ENCODE measurements at regions not wholly inside any gene's neighbourhood (a gene's known extent, or its start where the extent isn't known, plus 50 kb on each side); places are given as distances from the start of the nearest gene placed in this dataset.

DNA sequence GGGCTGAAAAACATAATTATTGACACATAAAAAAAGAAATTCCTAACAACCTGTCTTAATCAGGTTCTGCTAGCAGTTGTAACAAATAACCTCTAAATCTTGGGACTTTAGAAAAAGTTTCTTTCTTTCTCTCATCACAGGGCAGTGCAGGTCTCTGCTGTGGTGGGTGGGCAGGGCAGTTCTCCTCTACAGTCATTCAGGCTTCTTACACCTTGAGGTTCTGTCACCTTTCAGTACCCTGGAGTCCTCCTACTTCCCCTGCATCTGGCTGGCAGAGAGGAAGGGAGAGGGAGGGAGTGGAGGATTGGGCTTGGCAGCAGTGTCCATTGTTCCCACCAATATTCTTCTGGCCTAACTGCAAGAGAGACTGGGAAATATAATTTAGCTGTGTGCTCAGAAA lies 112.2 kb upstream of the ANKRD55 start:
- no peak for DNase-seq

- DNase-seq = no peak
Observed at GRCh38 chr5:56344594-56344993, 111.5 kb upstream of the ANKRD55 start.

GRCh38 chr5:56343988-56344387 lies 110.9 kb upstream of the ANKRD55 start:
- no peak for DNase-seq

DNA sequence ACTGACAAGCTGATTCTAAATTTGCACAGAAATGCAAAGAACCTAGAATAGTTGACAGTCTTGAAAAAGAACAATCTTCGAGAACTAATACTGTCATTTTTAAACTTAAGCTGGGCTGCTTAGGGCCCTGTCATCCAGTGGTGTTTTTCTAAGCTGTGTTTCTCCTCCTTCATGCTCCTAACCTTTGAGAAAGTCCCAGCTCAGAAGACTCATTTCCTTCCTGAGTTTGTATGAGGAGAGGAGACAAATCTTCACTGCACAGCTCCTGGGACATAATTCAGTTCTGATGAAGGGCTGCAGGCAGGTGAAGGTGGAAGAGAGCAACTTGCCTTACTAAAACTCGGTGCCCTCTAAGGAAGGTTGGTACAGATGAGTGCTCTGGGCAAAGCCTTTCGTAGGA lies 109.5 kb upstream of the ANKRD55 start:
- DNase-seq = no peak

DNA sequence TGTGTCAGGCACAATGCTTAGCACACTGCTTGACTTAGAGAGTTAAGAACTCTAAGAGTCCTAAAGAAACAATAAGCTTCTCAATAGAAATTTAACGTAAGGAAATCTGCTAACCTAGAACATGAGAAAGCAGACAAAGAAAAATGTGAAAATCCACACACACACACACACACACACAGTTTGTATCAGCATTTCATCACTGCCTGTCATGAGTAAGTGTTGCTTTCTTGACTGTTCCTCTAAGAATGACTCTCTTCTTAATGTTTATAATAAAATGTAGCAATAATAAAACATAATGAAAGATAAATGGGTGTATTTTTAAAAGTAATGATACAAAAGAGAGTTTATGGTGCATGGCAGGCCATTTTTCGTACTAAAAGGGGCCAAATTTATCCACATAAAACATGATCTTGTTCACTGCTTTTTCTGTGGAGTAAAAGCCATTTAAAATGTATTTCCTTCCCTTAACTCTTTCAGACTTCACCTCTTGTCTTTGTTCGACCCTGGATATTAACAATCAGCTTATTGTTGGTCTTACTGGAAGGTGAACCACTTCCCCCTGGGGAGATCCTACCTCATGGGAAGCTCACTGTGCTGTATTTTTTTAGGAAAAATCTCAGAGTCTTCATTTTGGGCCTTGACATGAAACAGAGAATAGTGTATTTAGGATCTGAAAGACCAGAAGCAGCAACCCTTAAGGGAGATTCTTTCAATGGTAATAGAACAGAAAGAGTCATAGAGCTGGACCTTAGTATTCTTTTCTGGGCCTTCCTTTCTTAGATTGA lies 107.3 kb upstream of the ANKRD55 start:
- DNase-seq = no peak

DNA sequence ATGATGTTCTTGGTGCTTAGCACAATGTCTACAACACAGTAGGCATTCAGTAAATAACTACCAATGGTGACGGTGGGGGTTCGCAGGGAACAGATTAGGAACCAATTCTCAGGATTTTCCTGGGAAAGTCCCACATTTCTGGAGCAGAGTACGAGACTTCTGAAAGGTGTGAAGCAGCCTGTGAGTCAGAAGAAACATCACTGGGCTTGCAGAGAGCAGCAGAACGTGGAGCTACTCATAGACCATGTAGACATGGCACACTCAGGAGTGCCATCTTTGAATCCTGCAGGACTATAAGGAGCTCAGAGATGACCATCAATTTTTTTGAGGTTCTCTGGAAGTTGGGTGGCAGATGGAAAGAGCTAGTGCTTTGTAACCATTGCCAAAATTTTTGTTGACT lies 106.6 kb upstream of the ANKRD55 start:
- no peak for DNase-seq

- no peak for DNase-seq
Observed at GRCh38 chr5:56337715-56338319, 104.7 kb upstream of the ANKRD55 start.

DNA sequence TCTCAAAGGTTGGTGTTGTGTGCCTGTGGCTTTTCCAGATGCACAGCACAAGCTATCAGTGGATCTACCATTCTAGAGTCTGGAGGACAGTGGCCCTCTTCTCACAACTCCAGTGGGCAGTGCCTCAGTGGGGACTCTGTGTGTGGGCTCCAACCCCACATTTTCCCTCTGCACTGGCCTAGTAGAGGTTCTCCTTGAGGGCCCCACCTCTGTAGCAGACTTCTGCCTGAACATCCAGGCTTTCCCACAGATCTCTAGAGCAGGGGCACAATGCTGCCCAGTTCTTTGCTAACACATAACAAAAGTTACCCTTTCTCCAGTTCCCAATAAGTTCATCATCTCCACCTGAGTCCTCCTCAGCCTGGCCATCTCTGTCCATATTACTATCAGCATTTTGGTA lies 102.1 kb upstream of the ANKRD55 start:
- no peak for DNase-seq

DNA sequence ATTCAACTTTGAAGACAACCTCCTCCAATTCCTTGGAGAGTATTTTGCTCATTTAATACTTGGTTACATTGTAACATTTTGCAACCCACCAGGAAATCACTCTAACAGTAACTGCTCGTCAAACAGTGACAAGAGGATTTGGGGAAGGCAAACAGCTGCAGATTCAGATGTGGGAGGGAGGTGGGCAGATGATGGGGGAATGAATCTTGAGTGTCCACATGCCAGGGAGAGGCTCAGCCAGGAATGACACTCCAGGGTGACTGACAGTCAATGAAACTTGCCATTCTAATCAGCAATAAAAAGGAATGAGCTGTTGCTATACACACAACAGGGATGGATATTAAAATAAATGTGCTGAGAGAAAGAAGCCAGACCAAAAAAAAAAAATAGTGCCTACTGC lies 97.7 kb upstream of the ANKRD55 start:
- no peak for DNase-seq

GRCh38 chr5:56330167-56330566 lies 97.0 kb upstream of the ANKRD55 start:
- DNase-seq = peak; percentile 20

DNA sequence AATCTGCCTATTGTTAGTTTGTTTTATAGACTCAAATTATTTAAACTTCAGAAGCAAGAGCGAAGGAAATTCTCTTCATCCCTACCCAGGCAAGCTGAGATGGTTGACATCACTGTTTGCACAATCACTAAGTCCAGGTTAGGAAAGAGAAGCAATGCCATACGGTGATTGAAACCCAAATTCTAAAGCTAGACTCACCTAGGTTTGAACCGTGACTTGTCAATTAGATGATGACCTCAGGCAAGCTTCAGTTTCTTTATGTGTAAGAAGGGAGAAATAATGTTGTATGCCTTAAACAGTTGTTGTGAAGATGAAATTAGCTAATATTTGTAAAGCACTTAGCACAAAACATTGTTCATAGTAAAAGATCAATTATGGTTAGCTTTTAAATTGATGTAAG lies 96.5 kb upstream of the ANKRD55 start:
- no peak for DNase-seq

DNA sequence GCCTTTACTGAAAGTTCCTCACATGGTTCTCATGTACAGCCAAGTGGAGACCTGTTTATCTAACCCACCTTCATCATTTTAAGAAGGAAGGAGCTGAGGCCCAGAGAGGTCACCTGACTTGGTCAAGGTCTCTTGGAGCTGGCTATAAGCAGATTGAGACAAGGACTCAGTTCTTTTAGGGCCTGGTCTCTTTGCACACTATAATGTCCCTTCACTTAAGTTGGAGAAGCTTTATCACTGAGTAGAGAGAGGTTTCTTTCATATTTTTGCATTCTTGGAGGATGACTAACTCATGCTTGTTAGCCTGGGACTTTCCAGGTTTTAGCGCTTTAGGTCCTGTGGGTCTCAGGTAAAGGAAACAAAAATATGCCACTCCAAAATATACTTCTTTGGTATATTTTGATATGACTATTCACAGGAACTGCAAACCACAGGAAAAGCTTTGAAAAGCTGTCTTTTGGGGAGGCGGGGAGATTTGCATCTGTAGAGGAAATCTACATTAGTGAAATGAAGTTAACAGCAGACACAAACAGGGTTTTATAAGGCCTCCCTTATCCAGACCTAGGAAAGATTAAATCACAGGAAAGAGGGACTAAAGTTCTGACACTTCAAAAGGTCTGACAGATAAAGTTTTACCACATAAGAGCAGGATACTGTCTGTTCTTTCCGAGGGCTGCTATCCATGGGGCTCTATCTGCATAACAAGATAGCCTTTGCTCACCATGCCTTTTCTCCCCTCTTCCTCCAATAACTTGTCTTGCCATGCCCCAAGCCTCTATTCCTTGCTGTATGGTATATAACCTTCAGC lies 95.8 kb upstream of the ANKRD55 start:
- peak; percentile 52 for DNase-seq

DNA sequence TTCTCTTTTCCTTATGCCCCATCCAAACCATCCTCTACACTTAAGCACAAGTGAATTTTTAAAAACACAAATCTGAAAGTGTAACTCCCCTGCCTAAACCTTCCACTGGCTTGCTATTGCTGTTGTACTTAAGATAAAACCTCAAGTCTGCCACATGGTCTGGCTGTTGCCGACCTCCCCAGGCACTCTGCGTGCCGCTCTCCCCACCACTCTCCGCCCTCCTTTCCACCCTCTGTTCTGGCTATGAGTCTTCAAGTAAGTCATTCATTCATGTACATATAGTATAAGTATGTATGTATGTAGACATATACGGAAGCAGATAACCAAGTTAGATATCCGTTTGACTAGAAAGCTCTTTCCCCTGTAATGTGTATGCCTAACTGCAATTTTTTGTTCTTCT lies 94.7 kb upstream of the ANKRD55 start:
- no peak for DNase-seq

GRCh38 chr5:56326770-56327169 lies 93.6 kb upstream of the ANKRD55 start:
- DNase-seq = no peak

DNA sequence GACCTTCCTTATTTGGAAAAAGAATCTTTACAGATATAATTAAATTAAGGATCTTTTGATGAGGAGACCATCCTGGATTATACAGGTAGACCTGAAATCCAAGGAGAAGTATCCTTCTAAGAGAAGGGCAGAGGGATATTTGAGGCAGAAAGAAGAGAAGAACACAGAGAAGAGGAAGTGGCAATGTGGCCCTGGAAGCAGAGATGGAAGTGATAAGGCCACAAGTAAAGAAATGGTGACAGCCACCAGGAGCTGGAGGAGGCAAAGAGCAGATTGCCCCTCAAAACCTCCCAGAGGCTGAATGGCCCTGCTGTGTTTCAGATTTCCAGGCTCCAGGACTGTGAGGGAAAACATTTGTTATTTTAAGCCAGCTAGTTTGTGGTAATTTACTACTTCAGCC lies 93.0 kb upstream of the ANKRD55 start:
- DNase-seq = no peak

GRCh38 chr5:56325039-56325438 lies 91.9 kb upstream of the ANKRD55 start:
- DNase-seq = no peak

- peak; percentile 69 for DNase-seq
Observed at GRCh38 chr5:56323505-56323904, 90.4 kb upstream of the ANKRD55 start.

GRCh38 chr5:56322592-56322991 lies 89.5 kb upstream of the ANKRD55 start:
- DNase-seq = no peak

DNA sequence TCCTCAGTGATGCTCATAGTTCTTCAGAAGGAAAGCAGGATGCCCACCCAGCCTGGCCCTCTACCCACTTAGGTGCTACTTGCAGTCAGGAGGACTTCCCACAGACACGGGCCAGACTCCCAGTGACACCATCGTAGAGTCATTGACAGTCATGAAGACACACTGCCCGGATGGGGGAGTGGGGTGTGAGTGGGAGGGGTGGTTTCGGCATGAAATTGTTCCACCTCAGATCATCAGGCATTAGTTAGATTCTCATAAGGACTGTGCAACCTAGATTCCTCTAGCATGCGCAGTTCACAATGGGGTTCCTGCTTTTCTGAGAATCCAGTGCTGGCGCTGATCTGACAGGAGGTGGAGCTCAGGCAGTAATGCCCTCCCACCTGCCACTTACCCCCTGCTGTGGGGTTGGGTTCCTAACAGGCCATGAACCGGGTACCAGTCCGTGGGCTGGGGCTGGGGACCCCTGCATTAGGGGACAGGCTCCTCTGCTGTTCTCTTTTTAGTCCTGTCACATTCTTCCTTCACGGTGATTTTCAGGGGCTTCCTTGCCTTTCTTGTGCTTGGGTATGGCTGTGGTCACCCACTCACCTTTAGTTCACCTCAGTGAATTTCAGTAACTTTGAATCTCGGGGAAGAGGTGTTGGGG lies 88.2 kb upstream of the ANKRD55 start:
- no peak for DNase-seq

- DNase-seq = no peak
Observed at GRCh38 chr5:56320686-56321085, 87.6 kb upstream of the ANKRD55 start.

DNA sequence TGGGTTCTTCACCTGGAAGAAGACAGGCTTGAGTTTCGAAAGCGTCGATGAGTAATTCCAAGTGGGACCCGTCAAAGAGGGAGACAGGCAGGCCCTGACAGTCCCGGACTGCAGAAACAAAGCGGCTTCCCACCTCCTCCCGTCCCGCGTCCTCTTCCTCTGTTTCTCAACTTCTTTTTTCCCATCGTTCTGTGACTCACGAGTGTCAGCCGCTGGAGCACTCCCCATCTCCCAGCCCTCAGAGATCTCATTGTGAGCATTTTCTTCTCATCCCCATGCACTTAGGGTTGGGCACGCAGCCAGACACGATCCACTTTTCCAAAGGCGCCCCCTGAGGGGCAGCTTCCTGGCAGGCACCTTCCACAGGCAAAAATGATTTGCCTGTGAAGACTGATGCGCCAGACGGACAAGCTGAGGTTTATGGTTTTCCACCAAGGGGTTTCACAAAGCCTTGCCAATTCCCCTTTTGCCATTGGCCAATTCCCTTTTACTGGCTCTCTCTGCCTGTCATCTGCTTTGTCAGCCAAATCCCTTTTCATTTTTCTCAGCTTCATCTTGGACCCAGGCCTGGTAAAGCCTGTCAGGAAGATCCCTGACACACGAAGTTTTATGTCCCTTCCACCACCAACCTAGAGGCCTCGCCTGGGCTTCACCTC lies 86.5 kb upstream of the ANKRD55 start:
- peak; percentile 52 for DNase-seq

GRCh38 chr5:56317923-56318561 lies 84.9 kb upstream of the ANKRD55 start:
- DNase-seq = no peak
